PC-9 (cell line): ENCODE measurements at regions not wholly inside any gene's neighbourhood (a gene's known extent, or its start where the extent isn't known, plus 50 kb on each side); places are given as distances from the start of the nearest gene placed in this dataset.

Source experiments
- CTCF ChIP-seq: fragments of 200-600 bp; sonication (generic); conservative IDR thresholded peaks from 2 replicates; pipeline ENCODE4 v1.6.1; 2017; ENCODE audit warnings: mixed run types, antibody characterized with exemption, mild to moderate bottlenecking, moderate library complexity
- EZH2 ChIP-seq: fragments of 200-600 bp; sonication (generic); IDR thresholded peaks from 2 replicates; pipeline ENCODE4 v1.8.0; 2017; ENCODE audit warnings: antibody characterized with exemption, low read depth

GRCh38 chr14:101151226-101151926, 247.9 kb upstream of the RTL1 start:
- TF ChIP-seq CTCF, result no peak
- TF ChIP-seq EZH2, result no peak
